ENCODE measurements at regions not wholly inside any gene's neighbourhood (a gene's known extent, or its start where the extent isn't known, plus 50 kb on each side); places are given as distances from the start of the nearest gene placed in this dataset.

- TF ChIP-seq CTCF (IDR thresholded peaks at IDR 0.05; ENCODE audit: low read depth, low read length) = no peak
- DNase-seq (ENCODE audit: low read depth in 2 of 2) = no peak
- H3K4me3 ChIP-seq (replicated peaks in 1 of 2; ENCODE audit: low read depth in 2 of 2, low read length in 2 of 2) = no peak overlapping the region
Measured at GRCh38 chr11:32161293-32161692, 70.4 kb downstream of the RCN1 start.

GRCh38 chr11:32162351-32162750 lies 71.5 kb downstream of the RCN1 start:
- no peak for DNase-seq (ENCODE audit: low read depth in 2 of 2)
- no peak for TF ChIP-seq CTCF (IDR thresholded peaks at IDR 0.05; ENCODE audit: low read depth, low read length)
- no peak overlapping the region for H3K4me3 ChIP-seq (replicated peaks in 1 of 2; ENCODE audit: low read depth in 2 of 2, low read length in 2 of 2)

- no peak overlapping the region for H3K4me3 ChIP-seq (replicated peaks in 1 of 2; ENCODE audit: low read depth in 2 of 2, low read length in 2 of 2)
- no peak for TF ChIP-seq CTCF (IDR thresholded peaks at IDR 0.05; ENCODE audit: low read depth, low read length)
- DNase-seq (ENCODE audit: low read depth in 2 of 2) = no peak
Measured at GRCh38 chr11:32162906-32163305, 72.0 kb downstream of the RCN1 start.

GRCh38 chr11:32163557-32163956 lies 72.7 kb downstream of the RCN1 start:
- H3K4me3 ChIP-seq (replicated peaks in 1 of 2; ENCODE audit: low read depth in 2 of 2, low read length in 2 of 2) = no peak overlapping the region
- no peak for DNase-seq (ENCODE audit: low read depth in 2 of 2)
- TF ChIP-seq CTCF (IDR thresholded peaks at IDR 0.05; ENCODE audit: low read depth, low read length) = no peak

GRCh38 chr11:32164836-32165235 lies 74.0 kb downstream of the RCN1 start:
- TF ChIP-seq CTCF (IDR thresholded peaks at IDR 0.05; ENCODE audit: low read depth, low read length) = no peak
- no peak for DNase-seq (ENCODE audit: low read depth in 2 of 2)

GRCh38 chr11:32168924-32169323 lies 78.0 kb downstream of the RCN1 start:
- TF ChIP-seq CTCF (IDR thresholded peaks at IDR 0.05; ENCODE audit: low read depth, low read length) = no peak
- no peak overlapping the region for H3K4me3 ChIP-seq (replicated peaks in 1 of 2; ENCODE audit: low read depth in 2 of 2, low read length in 2 of 2)
- no peak for DNase-seq (ENCODE audit: low read depth in 2 of 2)

More at GRCh38 chr11:32164836-32165235, 74.0 kb downstream of the RCN1 start:
- no peak overlapping the region for H3K4me3 ChIP-seq (replicated peaks in 1 of 2; ENCODE audit: low read depth in 2 of 2, low read length in 2 of 2)

GRCh38 chr11:32171445-32171844 lies 80.6 kb downstream of the RCN1 start:
- TF ChIP-seq CTCF (IDR thresholded peaks at IDR 0.05; ENCODE audit: low read depth, low read length) = no peak
- no peak overlapping the region for H3K4me3 ChIP-seq (replicated peaks in 1 of 2; ENCODE audit: low read depth in 2 of 2, low read length in 2 of 2)
- DNase-seq (ENCODE audit: low read depth in 2 of 2) = no peak

All from cardiac fibroblast (primary cell).